Astrocyte (in vitro differentiated cells and primary cell): ENCODE measurements at regions not wholly inside any gene's neighbourhood (a gene's known extent, or its start where the extent isn't known, plus 50 kb on each side); places are given as distances from the start of the nearest gene placed in this dataset.
"Not testable (repeated sequence)": the region's sequence is repeated elsewhere in the genome, so short reads cannot be mapped to it uniquely, and the experiment has no call there.

Experiments
- DNase-seq: peaks from one replicate; pipeline ENCODE4 v3.0.0-alpha.2; 2010; ENCODE audit warnings: low read depth
- FAIRE-seq: peaks from 2 replicates; lab custom pipeline; 2011; peaks lifted over from hg19 to GRCh38; lab: Jason Lieb, UNC
- H2AFZ ChIP-seq: 2 replicates; pipeline ENCODE4 v1.6.0; 2012; ENCODE audit warnings: low read depth, low read length, inconsistent platforms
- H3K27ac ChIP-seq: 2 replicates; pipeline ENCODE4 v1.5.1; 2011; ENCODE audit warnings: low read depth, low read length, inconsistent platforms
- H3K27me3 ChIP-seq: 2 replicates; pipeline ENCODE4 v1.6.0; 2011; ENCODE audit warnings: low read length, inconsistent platforms; ENCODE audit not compliant: insufficient read depth
- H3K36me3 ChIP-seq: 2 replicates; pipeline ENCODE4 v1.5.1; 2011; ENCODE audit warnings: low read length, inconsistent platforms; ENCODE audit not compliant: insufficient read depth
- H3K4me1 ChIP-seq: 2 replicates; pipeline ENCODE4 v1.5.1; 2011; ENCODE audit warnings: low read length, inconsistent platforms; ENCODE audit not compliant: insufficient read depth
- H3K4me2 ChIP-seq: 2 replicates; pipeline ENCODE4 v1.6.0; 2012; ENCODE audit warnings: low read length, inconsistent platforms
- H3K4me3 ChIP-seq: 2 replicates; pipeline ENCODE4 v1.5.1; 2011; ENCODE audit warnings: low read depth, mild to moderate bottlenecking, low read length, inconsistent platforms; ENCODE audit not compliant: insufficient read depth
- H3K79me2 ChIP-seq: 2 replicates; pipeline ENCODE4 v1.6.0; 2012; ENCODE audit warnings: mild to moderate bottlenecking, low read length, inconsistent platforms; ENCODE audit not compliant: insufficient read depth
- H3K9ac ChIP-seq: 2 replicates; pipeline ENCODE4 v1.6.0; 2012; ENCODE audit warnings: mild to moderate bottlenecking, low read length, inconsistent platforms
- H3K9me3 ChIP-seq: 2 replicates; pipeline ENCODE4 v1.5.1; 2012; ENCODE audit warnings: low read depth, mild to moderate bottlenecking, low read length, inconsistent platforms; ENCODE audit not compliant: insufficient read depth
- H4K20me1 ChIP-seq: 2 replicates; pipeline ENCODE4 v1.6.0; 2012; ENCODE audit warnings: low read length, inconsistent platforms; ENCODE audit not compliant: insufficient read depth
- H3K27ac Mint-ChIP-seq: one replicate; pipeline ENCODE4 v1.8.0; 2021; ENCODE audit warnings: mild to moderate bottlenecking, mixed read lengths; ENCODE audit not compliant: unreplicated experiment
- H3K27me3 Mint-ChIP-seq: one replicate; pipeline ENCODE4 v1.8.0; 2021; ENCODE audit warnings: low read depth, mixed read lengths; ENCODE audit not compliant: unreplicated experiment
- H3K36me3 Mint-ChIP-seq: one replicate; pipeline ENCODE4 v1.8.0; 2021; ENCODE audit warnings: low read depth, mixed read lengths; ENCODE audit not compliant: unreplicated experiment
- H3K4me1 Mint-ChIP-seq: one replicate; pipeline ENCODE4 v1.8.0; 2021; ENCODE audit warnings: low read depth, mixed read lengths; ENCODE audit not compliant: unreplicated experiment
- H3K4me3 Mint-ChIP-seq: one replicate; pipeline ENCODE4 v1.8.0; 2021; ENCODE audit warnings: mild to moderate bottlenecking, moderate library complexity, mixed read lengths; ENCODE audit not compliant: unreplicated experiment
- H3K9me3 Mint-ChIP-seq: one replicate; pipeline ENCODE4 v1.8.0; 2021; ENCODE audit warnings: mild to moderate bottlenecking, mixed read lengths; ENCODE audit not compliant: unreplicated experiment

DNA sequence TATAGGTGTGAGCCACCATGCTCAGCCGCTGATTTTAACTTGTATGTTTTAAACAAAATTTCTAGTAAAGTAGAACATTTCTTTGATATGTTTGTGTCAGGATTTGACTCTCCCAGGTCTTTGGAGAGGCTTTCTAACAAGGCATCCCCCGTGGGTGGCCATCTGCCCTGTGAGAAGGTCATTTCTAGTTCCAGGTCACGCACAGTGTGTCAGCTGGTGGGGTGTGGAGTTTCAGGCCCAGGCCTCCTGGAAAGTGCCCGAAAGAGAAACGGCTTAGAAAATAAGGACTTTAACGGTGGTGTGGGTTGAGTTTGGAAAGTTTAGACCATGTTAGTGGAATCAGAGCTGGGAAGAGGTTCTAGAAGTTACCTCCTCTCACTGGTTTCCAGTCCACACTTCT, 61.0 kb downstream of the SPDYE17 start:
- H3K79me2 ChIP-seq, H3K27ac Mint-ChIP-seq, H3K27me3 Mint-ChIP-seq, H3K27ac ChIP-seq, FAIRE-seq, H2AFZ ChIP-seq, DNase-seq, H4K20me1 ChIP-seq, H3K9me3 Mint-ChIP-seq, H3K4me1 ChIP-seq, H3K36me3 ChIP-seq, H3K4me2 ChIP-seq, H3K36me3 Mint-ChIP-seq, H3K9ac ChIP-seq, H3K4me3 Mint-ChIP-seq, H3K9me3 ChIP-seq, H3K4me3 ChIP-seq, H3K4me1 Mint-ChIP-seq, H3K27me3 ChIP-seq: not testable (repeated sequence)

DNA sequence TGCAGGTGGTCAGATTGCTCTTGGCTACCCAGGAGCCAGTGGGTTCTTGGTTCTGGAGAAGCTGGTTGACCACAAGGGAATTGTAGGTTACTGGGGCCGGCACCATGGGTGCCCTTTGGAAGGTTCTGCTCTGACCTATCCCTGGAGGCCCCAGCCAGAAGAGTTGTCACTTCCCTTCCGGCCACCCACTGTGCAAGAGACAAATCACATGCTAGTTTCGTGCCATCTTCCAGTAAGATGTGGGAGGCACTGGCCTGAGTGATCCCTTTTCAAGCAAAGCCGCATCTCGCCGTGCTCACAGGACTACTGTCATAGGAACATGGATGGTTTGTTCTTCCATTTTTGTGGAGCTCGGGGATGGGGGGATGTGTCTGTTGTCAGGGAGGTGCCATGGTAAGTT, 62.3 kb downstream of the SPDYE17 start:
- H3K27me3 Mint-ChIP-seq, H3K4me2 ChIP-seq, FAIRE-seq, H3K9me3 ChIP-seq, H3K27ac Mint-ChIP-seq, H3K9me3 Mint-ChIP-seq, H3K27ac ChIP-seq, H2AFZ ChIP-seq, H3K4me1 Mint-ChIP-seq, H3K36me3 ChIP-seq, H3K4me1 ChIP-seq, DNase-seq, H3K4me3 ChIP-seq, H3K36me3 Mint-ChIP-seq, H3K79me2 ChIP-seq, H4K20me1 ChIP-seq, H3K9ac ChIP-seq, H3K27me3 ChIP-seq, H3K4me3 Mint-ChIP-seq: not testable (repeated sequence)

DNA sequence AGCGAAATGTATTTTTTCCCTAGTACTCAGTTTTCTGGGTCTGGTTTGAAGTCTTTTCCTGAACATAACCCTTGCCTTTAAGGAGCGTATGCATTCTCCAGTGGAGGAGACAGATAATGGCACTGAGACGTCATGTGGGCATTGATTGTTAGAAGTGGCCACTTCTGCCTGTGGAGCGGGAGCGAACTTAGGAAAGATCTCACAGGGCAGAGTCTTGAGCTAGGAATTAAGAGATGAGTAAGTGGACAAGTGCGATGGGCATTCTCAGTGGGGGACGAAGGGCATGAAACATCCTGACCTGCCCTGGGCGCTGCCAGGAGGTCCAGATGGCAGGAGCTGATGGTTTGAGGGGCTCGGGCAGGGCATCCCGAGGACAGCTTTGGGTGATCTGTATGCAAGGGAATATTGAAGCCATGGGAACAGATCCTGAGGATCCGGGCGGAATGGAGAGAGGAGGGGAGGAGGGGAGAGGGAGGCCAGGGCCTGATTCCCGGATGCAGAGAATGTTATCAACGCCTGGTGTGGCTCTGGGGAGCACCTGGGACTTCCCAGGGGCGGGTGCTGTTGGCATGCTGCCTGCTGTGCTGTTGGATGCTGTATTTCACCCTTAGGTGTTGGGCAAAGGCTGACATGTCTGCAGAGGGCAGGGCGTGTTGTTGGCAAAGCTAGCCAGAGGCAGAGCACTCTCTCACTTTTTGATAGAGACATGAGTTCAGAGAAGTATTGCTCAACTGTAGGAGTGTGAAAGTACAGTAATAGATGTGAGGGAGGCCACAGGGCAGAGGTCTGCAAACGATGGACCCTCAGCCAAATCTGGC, 66.2 kb downstream of the SPDYE17 start:
- not testable (repeated sequence) for H3K9me3 ChIP-seq, H3K79me2 ChIP-seq, H3K27me3 Mint-ChIP-seq, H3K4me1 ChIP-seq, H3K27ac Mint-ChIP-seq, H3K36me3 Mint-ChIP-seq, H3K36me3 ChIP-seq, H3K4me2 ChIP-seq, DNase-seq, H3K4me1 Mint-ChIP-seq, H3K27me3 ChIP-seq, FAIRE-seq, H3K4me3 ChIP-seq, H3K9ac ChIP-seq, H3K27ac ChIP-seq, H4K20me1 ChIP-seq, H2AFZ ChIP-seq, H3K4me3 Mint-ChIP-seq, H3K9me3 Mint-ChIP-seq

DNA sequence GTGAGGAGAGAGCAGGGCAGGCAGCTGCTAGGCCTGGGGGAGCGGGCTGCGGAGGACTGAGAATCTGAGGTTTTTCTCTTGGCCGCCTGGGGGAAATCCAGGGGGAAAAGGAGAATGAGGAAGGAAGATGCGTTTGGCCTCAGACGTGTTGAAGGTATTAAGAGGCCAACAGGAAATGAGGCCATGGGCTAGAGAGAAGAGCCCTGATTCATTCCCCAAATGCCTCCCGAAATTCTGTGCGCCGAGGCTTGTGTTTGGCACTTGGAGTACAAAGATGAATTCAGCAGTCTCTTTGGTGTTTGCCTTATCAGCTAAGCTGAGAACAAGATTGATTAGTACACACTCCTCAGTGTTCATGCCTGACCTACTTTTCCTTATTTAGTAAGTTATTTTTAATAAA, 68.1 kb downstream of the SPDYE17 start:
- not testable (repeated sequence) for H3K27me3 ChIP-seq, H3K4me3 Mint-ChIP-seq, H3K79me2 ChIP-seq, H3K27me3 Mint-ChIP-seq, H3K9me3 ChIP-seq, H3K4me1 ChIP-seq, H3K4me3 ChIP-seq, H3K9ac ChIP-seq, DNase-seq, H3K36me3 ChIP-seq, H3K4me1 Mint-ChIP-seq, H3K9me3 Mint-ChIP-seq, H3K36me3 Mint-ChIP-seq, H4K20me1 ChIP-seq, H3K27ac Mint-ChIP-seq, H3K4me2 ChIP-seq, H2AFZ ChIP-seq, FAIRE-seq, H3K27ac ChIP-seq

DNA sequence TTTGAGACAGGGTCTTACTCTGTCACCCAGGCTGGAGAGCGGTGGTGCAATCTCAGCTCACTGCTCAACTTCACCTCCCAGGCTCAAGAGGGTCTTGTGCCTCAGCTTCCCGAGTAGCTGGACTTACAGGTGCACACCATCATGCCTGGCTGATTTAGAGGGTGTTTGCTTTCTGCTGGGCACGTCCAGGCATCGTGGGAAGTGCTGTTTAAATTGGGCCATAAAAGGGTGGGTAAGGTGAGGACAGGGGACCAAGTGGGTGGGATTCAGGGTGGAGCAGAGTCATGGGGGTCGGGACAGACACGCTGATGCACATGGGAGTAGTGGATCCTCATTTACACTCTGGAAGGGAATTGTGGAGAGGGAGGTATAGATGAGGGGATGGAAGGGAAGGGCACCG, 69.1 kb downstream of the SPDYE17 start:
- not testable (repeated sequence) for H4K20me1 ChIP-seq, H3K4me3 ChIP-seq, H3K4me1 ChIP-seq, H3K27me3 ChIP-seq, DNase-seq, H3K4me1 Mint-ChIP-seq, H3K79me2 ChIP-seq, H3K9me3 Mint-ChIP-seq, H2AFZ ChIP-seq, H3K9me3 ChIP-seq, H3K27ac ChIP-seq, H3K4me2 ChIP-seq, H3K27ac Mint-ChIP-seq, FAIRE-seq, H3K36me3 ChIP-seq, H3K36me3 Mint-ChIP-seq, H3K27me3 Mint-ChIP-seq, H3K4me3 Mint-ChIP-seq, H3K9ac ChIP-seq

DNA sequence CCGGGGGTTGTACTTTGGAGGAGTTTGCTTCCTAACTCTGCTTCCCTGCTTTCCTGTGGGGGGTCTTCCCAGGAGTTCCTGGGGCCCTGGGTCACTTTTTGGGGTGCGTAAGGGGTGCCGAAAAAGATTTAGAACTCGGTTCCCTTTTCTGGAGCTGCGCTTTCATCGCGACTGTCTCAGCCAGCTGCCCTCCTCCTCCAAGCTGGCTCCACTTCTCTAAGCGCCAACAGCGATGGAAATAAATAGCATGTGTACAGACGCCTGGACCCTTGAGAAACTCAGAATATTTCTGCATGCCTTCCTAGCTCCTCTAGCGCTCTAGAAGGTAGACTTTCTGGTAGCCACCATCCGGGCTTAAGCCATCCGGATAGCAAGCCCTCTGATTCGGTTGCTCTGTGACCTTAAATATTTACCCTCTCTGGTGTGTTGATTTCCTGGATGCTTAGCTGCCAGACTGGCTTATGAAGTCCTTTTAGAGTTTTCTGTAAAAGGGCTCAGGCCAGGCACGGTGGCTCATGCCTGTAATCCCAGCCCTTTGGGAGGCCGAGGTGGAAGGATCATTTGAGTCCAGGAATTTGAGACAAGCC, 71.7 kb downstream of the SPDYE17 start:
- H3K27me3 Mint-ChIP-seq, H3K9me3 Mint-ChIP-seq, H3K27me3 ChIP-seq, H3K4me3 ChIP-seq, H3K4me1 Mint-ChIP-seq, H3K79me2 ChIP-seq, H3K9ac ChIP-seq, DNase-seq, H3K4me3 Mint-ChIP-seq, H3K27ac ChIP-seq, H3K27ac Mint-ChIP-seq, H3K36me3 Mint-ChIP-seq, H3K4me1 ChIP-seq, H3K36me3 ChIP-seq, H4K20me1 ChIP-seq, H2AFZ ChIP-seq, FAIRE-seq, H3K4me2 ChIP-seq, H3K9me3 ChIP-seq: not testable (repeated sequence)
